K562 (cell line): ENCODE measurements at regions not wholly inside any gene's neighbourhood (a gene's known extent, or its start where the extent isn't known, plus 50 kb on each side); places are given as distances from the start of the nearest gene placed in this dataset.

Experiments used
- ATF1 ChIP-seq, 2 experiments: fragments of 450-650 bp in 1 of 2; IDR thresholded peaks; 2 replicates each; pipeline ENCODE4 v1.6.1; 2016; ENCODE audit warnings: missing compliant biosample characterization in 1 of 2, missing genetic modification characterization in 1 of 2
- CUX1 ChIP-seq: fragments of 200-800 bp; sonication (Bioruptor generic); IDR thresholded peaks from 2 replicates; pipeline ENCODE4 v1.6.1; 2016; ENCODE audit warnings: missing genetic modification characterization, missing compliant biosample characterization
- HOXB6 ChIP-seq: fragments of 250-450 bp; sonication (Bioruptor Pico); IDR thresholded peaks from 2 replicates; pipeline ENCODE4 v1.5.1; 2022; ENCODE audit warnings: mild to moderate bottlenecking, borderline replicate concordance
- ZNF232 ChIP-seq: sonication (generic); formaldehyde crosslinking; IDR thresholded peaks from 2 replicates; pipeline ENCODE4 v1.8.0; 2022; ENCODE audit warnings: mild to moderate bottlenecking, missing genetic modification reagents

GRCh38 chr16:54585998-54586340, 299.4 kb upstream of the IRX3 start (continued):
- TF ChIP-seq ZNF232 (CRISPR knock-in tag) (no peak), HOXB6 (CRISPR knock-in tag) (no peak), ATF1 (CRISPR knock-in tag; IDR thresholded peaks at IDR 0.05) (no peak), ATF1 (tag; IDR thresholded peaks at IDR 0.05) (no peak), CUX1 (no peak)
- TF ChIP-seq, all 486 proteins: peak for 0
